Activated CD4-positive, alpha-beta T cell treated with anti-CD3 and anti-CD28 coated beads for 48 hours (primary cell): ENCODE measurements at regions not wholly inside any gene's neighbourhood (a gene's known extent, or its start where the extent isn't known, plus 50 kb on each side); places are given as distances from the start of the nearest gene placed in this dataset.

ENCODE experiments used
- DNase-seq: peaks from one replicate; pipeline ENCODE4 v3.0.0-alpha.2; 2020

DNA sequence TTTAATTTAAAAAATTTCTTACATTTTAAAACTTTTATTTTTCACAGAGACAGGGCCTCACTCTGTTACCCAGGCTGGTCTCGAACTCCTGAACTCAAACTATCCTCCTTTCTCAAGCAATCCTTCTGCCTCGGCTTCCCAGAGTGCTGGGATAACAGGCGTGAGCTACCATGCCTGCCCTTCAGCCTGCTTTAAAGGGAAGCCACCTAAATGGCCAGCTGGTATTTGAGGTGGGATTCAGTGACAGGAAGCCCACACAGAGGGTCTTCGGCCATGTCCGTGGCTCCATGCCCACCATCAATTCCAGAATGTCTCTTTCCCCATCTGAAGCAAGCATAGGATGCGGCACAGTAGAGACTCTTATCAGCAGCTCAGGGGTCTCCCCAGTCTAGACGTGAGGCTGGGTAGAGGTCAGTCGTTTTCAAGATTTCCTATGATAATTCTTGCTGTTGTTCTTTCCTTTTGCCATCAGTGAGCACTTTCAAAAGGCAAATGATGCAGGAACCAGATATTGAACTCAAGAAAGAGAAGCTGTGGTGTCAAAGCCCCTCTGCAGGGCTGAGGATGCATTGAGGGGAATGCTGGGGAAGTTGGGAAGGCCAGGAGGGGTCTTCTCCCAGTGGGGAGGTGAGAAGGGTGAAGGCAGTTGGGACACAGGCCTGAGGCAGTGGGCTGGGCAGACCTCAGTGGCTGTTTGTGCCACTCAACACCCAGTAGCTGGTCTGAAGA, 291.5 kb upstream of the IGFBP3 start:
- DNase-seq, result no peak

DNA sequence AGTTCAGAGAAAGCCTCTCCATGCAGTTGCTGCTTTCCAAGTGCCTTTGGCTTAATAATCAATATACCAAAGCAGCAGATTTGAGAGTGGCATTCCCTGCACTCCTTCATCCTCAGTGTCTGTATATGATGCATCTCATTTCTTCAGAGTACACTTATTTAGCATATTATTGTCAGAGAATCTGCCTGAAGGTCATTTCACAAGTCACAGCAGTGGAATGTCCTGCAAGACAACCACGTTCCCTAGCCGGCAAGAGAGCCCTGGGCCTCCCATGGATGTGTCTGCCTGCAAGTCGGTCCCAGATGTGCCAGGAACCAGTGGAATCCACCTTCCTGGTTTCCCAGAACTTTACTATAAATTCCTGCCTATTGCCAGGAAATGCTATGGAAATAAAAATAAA, 289.4 kb upstream of the IGFBP3 start:
- no peak for DNase-seq

DNA sequence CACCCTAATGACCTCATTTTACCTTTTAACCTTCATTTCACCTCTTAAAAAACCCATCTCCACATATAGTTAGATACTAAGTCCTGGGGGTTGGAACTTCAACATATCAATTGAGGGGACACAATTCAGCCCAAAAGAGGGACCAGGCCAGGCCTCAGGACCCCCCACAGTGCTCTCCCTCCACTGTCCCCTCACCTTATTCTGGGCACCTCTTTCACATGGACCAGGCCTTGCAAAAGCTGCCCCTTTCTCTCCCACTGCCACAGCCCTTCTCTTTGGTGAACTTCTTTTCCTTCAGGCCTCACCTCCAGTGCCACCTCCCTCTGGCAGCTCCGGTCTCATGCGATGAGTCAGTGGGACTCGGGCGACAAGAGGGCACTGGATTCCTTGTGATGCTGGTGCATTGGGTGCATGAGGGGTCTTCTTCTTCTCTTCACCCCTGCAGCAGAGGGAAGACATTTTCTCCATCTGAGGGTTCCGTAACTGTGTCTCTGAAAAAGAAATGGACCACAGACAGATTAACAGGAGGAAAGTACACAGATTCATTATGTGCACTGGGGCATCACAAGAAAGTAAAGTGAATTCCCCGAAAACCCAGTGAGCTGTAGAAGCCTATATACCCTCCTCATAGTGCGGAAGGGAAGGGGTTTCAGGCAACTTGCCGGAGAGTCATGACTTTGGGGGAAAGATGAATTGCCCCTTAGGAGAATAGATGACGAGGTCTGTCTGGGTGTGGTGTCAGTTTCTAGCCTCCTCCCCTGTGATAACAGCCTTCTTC, 288.7 kb upstream of the IGFBP3 start:
- DNase-seq, result no peak

DNA sequence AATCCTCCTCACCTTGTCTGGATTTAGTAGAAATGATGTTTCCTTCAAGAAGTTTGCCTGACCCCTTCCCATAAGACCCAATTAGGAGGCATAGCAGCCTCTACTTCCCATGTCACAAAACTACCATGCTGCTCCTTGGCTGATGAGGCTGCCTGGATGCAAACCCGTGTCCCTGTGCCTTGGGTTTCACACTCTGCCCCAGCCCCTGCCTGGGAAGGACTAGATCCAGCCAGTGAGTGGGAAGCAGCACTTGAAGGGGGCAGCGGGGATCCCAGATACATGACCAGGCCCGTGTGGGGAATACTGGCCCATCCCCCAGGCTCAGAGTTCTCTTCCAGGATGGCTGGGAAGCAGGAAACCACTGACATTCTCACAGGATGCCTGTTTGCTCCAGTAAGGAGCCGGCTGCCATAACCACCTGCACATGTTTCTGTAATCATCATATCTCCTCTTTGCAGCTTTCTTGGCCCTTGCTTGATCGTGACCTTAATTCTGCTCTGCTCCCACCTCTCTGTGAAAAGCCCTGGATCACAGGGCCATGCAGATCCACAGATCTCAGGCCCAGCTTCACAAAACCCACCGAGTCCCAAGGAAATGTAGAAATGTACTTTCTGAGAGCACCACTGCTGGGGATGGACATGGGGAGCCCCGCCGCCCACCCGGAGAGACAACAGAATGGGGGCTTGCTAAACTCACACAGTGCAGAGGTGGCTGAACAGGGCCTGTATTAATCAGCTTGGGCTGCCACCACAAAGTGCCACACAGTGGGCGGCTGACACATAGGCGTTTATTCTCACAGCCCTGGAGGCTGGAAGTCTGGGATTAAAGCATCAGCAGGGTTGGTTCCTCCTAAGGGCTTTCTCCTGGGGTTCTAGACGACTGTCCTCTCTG, 287.8 kb upstream of the IGFBP3 start:
- DNase-seq, result no peak

DNA sequence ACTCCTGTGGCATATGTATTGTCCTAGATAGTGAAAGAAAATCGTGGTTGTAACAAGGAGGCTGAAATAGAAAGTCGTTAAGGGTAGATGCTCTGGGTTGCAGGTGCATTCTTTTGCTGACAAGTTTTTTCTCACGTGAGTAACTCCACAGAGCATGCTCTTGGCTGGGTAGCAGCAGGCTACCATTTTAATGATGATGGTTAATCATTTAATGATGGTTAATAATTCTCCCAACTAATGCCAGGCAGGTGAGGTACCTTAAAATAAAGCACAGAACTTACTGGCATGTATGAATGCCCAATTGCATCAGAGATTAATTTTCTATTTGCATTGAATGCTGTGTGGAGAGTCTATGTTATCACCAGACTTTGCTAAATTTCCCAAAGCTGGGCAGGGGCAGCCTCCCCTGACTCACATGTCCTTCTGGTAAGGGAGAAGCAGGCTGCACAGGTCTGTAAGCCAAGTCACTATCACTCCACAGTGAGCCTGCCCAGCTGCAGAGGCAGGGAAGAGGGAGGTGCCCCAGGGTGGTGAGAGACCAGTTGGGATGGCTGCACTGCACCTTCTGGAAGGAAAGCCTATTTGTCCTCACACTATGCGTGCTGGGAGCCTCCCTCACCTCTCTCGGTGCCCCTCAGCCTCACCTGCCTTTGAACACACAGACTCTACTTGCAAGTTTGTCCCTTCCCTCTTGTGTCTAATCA, 287.0 kb upstream of the IGFBP3 start:
- no peak for DNase-seq

DNA sequence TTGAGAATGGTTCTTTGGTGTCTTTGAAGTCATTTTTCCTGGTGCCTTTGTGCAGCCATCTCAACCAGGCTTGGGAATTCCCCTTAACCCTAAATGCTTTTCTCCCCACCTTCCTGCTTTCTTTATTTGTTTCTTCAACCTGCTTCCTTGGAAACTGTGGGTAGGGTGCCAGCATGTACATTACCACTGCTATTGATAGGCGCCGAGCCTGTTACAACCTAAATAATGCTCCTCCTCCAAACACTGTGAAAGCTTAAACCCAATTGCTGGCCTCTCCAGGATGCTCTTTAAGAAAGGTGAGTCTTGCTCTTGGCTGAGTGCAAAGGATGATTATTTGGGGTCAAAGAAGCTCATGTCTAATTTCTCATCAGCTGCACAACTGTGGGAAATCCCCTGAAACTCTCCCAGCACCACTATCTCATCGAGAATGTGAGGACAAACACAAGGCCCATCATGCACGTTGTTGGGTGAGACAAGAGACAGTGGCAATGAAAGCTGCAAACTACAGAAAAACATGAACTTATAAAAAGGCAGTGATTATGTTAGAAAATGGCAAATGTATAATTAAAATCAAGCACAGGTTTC, 285.5 kb upstream of the IGFBP3 start:
- DNase-seq, result no peak

DNA sequence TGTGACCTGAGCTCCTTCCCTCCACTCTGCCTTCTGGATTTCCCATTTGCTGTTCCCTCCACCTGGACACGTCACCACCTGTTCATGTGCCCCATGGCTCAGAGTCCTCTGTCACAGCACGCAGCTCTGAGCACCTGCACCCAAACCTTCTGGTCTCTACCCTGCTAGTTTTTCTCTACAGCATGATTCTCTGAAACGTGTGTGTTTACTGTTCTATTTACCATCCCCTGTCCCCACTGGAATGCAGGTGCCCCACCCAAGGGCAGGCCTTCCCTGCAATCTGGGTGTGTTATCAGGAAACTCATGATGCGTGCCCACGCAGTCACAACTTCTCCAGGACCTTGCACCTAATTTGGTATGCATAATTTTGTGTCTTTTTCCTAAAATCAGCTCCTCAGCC, 284.4 kb upstream of the IGFBP3 start:
- DNase-seq, result no peak

DNA sequence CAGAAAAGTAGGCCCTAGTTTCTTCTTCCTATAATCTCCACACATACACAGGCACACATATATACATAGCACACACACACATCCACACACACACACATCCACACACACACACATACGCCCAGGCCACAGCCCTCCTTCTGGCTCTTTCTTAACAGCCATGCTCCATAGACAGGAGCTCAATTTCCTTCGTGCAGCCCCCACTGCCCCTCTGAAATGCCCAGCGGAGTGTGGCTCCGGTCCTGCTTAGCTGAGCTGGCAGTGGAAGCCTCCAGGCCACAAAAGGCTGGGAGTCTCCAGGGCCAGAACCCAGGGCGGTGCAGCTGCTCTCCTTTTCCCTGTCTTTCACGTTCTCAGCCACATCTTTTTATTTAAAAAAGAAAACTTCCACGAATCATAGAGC, 282.9 kb upstream of the IGFBP3 start:
- DNase-seq, result no peak

DNA sequence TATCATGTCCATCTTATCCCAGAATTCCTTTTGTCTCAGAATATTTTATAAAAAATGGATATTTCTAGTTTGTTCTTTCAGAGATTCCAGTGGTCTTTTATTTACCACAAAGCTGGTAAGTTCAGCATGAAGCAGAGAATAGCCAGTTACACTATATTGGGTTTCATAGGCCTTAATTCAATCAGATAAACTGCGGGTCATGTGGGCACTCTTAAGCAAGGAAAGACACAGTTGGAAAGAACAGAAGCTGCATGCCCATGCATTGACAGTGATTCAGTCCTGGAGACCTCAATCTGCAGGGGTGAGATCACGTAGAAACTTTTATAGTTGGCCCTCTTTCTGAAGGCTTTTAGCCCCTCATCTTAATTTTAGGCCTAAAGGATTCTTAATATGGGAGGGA, 281.3 kb upstream of the IGFBP3 start:
- no peak for DNase-seq

DNA sequence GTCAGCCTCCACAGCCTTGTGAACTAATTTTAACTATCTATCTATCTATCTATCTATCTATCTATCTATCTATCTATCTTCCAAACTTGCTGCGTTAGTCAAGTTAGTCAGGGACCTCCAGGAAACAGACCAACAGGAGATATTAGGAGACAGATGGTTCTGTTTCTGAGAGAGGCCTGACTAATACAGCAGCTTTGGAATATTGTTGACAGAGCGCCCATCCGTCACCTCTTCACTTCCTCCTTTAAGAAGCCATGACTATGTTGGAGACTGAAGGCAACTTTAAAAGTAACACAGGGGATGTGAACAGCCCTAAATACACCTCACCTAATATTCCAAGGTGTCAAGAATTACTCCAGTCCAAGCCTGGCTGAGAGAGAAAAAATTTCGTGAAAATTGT, 280.9 kb upstream of the IGFBP3 start:
- no peak for DNase-seq

DNA sequence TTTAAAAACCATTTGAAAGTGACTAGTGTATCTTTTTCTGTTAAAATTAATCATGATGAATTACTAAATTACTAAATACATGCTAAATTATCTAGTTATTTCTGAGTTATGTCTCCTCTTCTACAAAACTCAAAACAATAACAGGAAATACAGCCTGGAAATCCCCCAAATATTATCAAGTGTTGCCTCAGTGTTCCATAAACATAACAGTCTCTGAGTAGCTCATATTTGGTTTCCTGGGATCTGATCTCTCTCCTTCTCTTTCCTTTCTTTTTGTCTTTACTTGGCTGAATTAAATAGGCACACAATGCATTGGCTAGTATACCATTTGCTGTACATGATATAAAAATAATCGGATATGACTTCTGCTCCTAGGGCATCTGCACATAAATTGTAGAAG, 277.6 kb upstream of the IGFBP3 start:
- DNase-seq, result no peak

DNA sequence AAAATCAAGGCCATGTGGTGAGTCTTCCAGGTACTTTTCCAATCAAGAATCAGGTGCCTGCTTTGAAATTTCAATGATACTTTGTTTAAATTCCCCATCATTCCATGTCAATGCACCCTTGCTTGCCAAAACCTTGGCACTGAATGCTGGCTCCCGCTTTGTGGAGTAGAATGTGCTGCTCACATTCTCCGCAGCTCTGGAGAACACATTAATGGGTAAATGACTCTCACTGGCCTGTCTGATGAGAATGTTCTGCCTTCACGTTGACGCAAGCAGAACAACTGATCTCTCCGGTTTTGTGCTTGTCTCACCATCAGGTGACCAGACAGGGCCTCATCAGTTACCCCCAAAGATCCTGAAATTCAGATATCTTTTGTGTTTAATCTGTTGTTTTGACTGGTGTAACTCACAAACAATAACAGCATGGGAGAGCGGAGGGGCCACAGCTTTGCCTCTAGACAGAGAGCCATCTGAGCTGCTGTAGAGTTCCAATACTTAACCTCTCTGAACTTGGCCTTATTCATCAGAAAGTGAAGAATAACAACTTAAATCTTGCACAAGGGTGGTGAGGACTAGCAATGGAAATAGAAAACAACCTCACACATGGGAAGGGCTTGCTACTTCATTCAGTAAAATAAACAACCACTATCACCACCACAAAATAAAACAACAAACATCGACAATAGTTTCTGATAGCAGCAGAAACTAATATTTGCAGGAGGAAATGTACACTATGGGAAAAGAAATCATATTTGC, 276.9 kb upstream of the IGFBP3 start:
- DNase-seq, result no peak

DNA sequence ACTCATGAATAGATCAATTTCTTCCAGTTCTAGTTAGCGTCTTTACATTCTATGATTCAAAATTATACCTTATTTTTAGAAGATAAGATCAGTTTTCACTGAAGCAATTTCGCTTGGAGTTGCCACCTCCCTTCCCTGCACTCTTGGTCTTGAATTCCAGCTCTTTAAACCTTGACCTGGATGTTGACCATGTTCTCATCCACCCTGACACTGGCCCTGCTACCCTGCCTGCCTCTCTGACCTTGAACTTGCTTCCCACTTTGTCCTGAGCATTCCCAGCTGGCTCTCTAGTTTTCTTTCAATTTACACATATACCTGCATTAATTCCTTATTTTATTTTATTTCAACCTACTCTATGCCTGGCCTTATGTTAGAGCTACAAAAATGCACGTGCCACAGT, 274.9 kb upstream of the IGFBP3 start:
- no peak for DNase-seq

DNA sequence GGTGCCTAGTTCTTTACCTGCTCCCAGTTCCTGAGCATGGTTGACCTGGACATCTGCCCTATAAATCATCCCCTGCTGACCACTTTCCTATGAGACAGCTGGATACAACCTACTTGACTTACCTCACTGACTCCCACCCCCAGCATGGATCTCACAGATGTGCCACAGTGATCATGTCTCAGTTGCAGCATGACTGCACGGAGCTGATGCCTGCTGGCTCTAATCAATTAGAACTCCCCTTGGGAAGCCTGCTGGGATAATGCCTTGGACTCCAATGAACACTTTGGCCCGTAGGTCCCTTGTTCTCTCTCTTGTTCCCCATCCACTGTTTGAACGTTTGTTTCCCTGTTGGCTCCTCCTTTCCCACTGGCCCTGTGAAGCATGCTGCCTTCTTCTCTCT, 271.2 kb upstream of the IGFBP3 start:
- DNase-seq, result no peak

DNA sequence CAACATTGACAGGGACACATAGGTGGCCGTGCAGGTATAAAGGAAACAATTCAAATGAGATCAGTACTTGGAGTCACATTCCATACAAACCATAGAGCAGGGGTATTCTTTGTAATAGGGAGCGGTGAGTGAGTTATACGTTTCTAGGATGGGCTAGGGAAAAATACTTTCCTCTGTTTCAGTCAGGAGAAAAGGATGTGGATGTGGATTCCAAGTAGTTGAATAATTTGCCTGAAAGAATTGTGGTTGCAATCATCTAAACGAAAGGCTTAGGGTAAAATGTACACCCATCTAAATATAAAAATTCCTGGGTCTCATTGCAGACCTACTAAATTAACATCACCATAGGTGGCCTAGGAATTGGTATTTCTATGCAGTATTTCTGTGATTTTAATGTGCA, 270.7 kb upstream of the IGFBP3 start:
- no peak for DNase-seq

DNA sequence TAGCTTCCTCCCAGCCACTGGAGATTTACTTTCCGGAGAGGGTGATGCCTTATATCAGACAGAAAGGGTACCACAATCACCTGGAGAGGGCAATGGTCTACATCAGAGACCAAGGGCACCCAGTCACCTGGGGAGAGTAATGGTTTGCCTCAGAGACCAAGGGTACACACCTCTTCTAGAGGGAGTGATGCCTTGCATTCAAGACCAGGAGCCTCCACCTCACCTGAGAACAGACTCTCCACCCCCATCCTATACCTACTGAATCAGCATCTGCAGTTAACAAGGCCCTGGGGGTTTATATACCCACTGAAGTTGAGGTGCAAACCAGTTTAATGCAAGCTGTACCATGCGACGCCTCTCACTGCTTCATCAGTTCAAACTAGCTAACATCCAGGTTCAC, 270.2 kb upstream of the IGFBP3 start:
- DNase-seq, result no peak

DNA sequence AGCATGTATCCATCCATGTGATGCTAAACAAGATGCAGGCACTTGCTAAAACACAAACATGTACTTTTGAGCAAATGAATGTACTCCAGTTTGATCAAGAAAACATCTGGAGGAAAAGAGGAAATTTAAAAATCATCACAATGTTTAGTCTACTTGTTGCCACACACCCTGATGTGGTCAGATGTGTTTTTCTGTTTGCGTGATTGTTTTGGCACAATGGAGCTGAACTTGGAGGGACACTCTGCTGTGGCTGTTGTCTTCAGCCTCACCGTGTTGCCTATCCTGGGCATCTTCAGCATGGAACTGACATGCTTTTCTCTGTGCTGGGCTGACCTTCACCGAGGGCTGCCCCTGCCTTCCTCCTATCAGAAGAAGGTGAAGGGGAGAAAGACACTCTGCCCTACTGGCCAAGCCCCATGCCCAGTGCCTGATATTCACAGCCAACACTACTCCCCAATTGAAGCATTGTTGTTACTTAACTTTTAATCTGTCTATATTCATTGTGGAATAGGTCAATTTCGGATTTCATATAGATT, 268.3 kb upstream of the IGFBP3 start:
- no peak for DNase-seq

DNA sequence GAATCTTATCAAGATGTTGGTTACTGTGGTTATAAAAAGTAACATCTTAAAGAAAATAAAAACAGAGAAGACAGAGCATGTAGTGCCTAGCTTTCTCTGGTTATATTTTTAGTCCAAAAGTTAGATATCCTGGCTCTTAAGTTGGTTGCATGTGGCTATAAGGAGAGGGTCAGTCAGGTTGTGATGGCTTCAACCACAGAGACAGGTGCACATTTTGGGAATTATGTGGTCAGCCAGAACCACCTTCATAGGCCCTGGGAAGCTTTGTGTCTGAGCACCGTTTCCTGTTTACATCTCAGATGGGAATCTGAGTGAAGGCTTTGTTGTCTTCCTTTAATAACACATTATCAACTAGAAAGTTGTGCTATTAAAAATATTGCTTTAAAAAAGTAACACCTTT, 265.1 kb upstream of the IGFBP3 start:
- no peak for DNase-seq

DNA sequence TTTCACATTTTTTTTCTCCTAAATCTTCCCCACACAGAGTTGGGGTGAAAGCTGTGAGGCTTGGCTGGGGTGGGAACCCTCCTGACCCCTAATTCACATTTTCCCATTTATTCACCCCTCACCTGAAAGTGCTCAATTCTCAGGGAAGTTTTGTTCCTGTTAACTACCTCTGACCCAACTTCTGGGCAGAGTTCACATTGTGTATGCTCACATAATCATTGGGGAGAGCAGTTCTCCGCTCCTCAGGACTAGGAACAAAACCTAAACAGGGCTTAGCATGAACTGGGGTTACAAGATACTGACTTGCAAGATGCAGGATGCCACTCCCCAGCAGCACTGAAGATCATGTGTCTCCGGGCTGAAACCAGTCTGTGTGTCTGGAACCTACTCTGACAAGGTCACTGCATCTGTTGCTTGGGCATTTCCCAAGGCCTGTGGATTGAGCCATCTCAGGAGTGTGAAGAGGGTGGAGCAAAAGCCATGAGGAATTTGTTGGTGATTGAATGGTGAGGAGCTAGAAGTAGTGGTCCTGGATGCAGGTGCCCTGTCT, 258.1 kb upstream of the IGFBP3 start:
- DNase-seq, result no peak

DNA sequence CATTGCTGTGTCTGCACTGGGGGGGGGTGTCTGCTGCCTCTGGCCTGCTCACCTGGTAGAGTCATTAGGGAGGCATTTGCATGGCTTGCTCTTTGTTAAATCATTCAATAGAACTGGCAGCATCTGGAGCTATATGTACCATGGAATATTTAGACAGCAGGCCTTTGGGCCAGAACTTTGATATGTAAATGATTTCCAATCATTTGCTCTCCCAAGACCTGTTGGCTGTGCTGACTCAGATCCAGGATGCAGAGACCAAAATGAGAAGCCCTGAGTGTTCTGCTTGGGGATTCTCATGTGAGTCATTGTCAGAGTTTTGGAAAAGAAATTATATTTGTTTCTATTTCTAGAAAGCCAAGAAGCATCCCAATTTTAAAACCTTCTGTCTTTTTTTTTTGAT, 257.6 kb upstream of the IGFBP3 start:
- DNase-seq, result no peak

DNA sequence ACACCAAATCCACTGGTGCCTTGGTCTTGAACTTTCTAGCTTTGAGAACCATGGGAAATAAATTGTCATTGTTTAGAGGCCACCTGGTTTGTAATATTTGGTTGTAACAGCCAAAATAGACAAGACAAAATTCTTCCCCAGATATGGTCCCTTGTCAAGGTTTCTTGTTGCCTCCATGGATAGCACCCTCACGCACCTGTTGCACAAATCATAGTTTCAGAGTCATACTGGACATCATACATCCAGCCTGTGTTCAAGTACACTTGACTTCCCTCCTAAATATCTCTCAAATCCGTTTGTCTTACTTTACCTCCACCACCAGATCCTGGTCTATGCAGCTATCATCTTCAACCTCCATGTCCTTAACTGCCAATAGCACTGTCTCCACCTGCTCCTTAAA, 256.7 kb upstream of the IGFBP3 start:
- DNase-seq, result no peak
